Fibroblast of skin of left quadriceps (primary cell): ENCODE measurements at regions not wholly inside any gene's neighbourhood (a gene's known extent, or its start where the extent isn't known, plus 50 kb on each side); places are given as distances from the start of the nearest gene placed in this dataset.
"Not testable (repeated sequence)": the region's sequence is repeated elsewhere in the genome, so short reads cannot be mapped to it uniquely, and the experiment has no call there.

ENCODE experiments used
- DNase-seq, 2 experiments: peaks; one replicate each; pipeline ENCODE4 v3.0.0-alpha.2; 2013; ENCODE audit warnings: low read depth in 2 of 2

DNA sequence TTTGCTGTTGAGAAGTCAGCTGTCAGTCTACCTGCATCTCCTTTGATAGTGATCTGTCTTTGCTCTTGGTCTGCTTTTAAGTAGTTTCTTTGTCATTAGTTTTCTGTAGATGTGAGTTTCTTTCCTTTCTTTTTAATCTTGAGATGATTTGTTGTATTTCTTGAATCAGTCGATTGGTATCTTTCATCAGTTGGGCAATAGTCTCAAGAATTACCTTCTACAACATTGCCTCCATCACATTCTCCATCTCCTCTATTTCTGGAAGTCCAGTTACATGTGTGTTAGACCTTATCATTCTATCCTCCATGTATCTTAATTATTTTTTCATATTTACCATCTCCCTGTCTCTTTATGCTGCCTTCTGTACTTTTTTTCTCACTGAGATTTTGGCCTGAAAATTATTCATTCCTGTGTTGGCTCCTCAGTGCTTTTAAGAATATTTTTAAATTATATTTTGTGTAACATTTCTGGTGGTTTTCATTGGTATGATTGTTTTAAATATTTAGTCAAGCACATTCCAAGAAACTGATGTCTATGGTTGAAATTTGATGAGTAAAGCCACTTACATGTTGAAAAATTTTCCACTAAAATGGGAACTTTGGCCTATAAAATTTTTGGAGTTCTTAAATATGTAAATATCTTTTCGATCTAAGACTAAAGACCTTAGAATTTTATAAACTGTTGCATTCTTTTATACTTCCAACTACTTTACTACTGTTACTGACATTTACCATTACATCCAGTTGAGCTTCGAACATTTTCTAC, 239.5 kb upstream of the MGAT5 start:
- DNase-seq, result no peak

DNA sequence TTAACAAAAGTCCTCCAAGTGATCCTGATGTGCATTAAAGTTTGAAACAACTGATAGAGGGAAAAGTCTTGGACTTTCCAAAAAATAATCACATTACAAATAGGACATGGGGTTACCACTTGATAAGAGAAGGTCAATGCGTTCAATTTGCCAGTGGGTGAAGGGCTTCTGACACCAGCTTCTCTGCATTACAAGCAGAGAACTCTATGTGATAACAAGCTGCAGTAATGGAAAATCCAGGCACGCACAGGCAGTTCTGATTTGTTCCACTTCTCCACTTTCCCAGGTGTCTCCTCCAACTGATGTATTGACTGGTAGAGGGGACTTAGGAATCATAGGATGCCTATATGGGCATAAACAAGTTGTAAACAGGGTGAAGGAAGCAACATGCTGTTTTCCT, 234.0 kb upstream of the MGAT5 start:
- no peak for DNase-seq

DNA sequence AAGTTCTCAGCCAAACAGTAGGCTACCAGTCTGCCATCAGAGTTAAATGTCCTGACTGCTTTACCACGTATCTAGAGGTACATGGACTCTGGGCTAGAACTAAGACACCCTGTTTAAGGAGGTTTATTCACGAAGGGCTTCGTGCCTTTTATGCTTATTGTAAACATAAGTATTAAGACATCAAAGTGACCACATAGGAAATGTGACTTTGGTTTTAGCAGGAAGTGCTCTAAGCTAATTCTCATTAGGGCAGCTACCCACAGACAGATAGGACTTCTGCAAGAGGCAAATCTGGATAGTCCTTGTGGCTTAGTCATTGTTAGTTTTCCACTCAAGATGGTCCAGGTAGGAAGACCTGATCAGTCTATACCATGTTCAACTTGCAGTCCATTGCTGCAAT, 233.3 kb upstream of the MGAT5 start:
- DNase-seq, result no peak

DNA sequence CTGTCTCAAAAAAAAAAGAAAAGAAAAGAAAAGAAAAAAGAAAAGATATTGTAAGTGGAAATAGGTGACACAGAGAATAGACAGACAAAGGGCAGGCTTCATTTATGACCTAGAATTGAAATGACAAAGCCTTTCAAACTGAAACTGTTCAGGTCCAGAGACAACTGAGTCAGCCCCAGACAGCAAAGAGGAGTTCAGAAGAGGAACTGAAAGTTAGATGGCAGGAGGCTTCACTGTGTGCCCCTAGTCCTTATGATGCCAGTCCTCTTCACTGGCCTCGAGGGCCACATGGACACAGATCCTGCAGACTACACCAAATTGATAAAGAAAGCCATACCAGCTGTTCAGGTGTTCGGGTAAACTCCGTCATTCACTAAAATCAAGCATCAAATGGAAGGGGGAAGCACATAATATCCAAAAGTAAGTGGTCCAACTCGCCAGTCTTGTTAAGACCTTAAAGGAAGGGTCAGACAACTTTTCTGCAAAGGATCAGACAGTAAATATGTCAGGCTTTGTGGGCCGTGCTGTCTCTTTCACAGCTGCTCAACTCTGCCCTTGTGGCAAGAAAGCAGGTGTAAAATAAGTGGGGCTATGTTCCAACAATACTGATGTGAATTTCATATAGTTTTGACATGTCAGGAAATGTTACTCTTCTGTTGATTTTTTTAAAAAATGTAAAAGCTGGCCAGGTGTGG, 231.9 kb upstream of the MGAT5 start:
- no peak for DNase-seq

DNA sequence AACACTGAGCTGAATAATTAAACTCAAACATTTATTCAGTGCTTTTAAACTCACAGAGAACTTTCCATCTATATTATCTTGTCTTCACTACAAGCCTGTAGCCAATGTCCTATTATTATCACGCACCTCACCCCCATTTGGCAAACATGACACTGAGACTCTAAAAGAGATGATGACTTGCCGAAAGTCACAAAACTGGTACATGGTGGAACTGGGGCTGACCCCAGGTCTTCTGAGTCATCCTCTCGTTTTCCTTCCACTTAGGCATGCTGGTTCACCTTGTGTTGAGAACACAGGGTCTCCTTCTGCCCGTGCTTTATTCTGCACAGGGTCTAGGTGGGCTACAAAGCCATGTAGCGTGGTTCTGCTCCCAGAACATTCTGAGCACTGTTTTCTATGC, 230.0 kb upstream of the MGAT5 start:
- no peak for DNase-seq

DNA sequence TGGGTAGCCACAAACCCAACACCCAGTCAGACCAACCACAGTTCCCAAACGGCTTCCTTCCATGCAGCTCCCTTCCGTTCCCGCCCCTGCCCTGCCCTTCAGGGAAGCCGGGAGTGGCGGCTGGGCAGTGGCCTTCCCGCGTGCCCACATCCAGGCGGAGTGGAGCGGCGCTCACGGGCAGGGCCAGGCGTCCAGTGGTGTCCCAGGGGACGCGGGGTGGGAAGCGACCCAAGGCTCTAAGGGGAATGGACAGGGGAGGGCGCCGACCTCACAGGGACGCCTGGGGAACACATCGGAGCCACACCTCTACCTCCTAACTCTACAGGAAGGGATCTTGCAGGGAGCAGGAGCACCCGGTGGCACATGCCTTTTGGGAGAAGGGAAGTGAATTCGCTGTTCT, 225.9 kb upstream of the MGAT5 start:
- no peak for DNase-seq

DNA sequence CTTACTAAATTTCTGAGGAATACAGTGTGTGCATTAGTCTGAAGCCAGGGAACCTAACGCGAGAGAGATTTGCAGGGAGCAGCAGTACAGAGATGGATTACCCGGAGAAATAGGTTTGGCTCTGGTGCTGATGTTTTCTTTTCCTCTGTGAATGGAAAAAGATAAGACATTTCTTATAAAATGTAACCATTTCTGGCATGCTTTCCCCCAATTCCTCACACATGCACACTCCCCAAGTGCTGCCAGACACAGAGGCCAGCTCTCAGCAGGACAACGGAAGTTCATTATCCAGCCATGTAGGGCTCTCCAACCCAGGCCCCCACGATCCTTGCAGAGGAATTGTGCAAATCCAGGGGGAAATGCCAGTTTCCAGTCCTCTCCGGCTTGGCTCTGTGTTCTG, 224.5 kb upstream of the MGAT5 start:
- no peak for DNase-seq

DNA sequence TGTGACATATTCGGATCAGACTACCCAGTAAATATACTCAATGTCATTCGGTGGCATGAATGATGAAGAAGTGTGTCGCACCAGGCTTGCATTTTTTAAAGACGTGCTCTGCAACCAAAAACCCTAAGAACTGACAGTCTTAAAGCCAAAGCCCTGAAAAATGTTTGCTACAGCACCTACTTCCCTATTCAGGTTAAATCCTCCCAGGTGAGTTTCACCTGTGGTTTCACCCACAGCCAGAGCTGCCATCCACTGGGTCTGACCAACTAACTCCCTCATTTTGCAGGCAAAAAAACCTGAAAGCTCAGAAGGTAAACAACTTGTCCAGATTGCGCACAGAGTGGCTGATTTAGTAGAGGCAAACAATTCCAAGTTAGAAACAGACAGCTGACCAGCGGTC, 222.3 kb upstream of the MGAT5 start:
- DNase-seq, result no peak

DNA sequence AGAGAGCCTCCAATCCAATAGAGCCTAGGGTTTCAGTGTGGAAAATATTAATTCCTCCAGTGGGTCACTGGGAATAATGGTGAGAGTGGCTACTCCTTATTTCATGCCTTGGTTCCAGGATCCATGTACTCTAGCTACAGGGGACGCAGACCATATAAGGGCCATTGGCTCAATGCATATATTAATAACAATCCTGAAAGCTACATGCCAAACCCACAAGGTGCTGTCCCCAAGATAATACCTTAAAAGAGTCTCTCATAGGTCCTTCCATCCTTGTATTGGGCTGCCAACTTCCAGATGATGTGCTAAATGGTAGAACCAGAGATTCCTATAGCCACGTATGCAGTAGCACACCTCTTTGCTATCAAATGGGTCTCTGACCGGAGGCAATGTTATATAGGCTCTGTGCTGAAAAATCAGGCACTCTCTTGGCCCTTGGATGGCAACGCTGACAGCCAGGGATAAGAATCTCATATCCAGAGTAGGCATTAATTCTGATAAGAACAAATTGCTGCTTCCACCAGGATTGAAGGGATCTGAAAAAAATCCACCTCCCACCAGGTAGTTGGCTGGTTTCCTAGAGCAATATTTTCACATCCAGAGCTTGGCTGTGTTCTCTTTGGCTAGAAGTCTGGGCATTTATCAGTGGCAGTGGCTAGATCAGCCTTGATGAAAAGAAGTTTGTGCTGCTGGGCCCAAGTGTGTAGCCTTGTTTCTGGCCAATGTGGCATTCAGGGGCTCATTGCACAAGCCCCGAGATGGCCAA, 218.1 kb upstream of the MGAT5 start:
- no peak for DNase-seq

DNA sequence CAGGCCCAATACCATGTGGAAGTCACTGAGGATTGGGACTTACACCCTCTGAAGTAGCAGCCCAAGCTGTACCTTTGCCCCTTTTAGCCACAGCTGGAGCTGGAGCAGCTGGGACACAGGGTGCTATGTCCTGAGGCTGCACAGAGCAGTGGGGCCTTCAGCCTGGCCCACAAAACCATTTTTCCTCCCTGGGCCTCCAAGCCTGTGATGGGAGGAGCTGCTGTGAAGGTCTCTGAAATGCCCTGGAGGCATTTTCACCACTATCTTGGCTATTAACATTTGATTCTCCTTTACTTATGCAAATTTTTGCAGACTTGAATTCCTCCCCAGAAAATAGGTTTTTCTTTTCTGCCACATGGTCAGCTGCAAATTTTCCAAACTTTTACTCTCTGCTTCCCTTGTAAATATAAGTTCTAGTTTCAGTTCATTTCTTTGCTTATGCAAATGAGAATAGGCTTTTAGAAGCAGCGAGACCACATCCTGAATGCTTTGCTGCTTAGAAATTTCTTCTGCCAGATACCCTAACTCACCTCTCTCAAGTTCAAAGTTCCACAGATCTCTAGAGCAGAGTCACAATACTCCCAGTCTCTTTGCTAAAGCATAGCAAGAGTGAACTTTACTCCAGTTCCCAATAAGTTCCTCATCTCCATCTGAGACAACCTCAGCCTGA, 213.8 kb upstream of the MGAT5 start:
- no peak for DNase-seq

DNA sequence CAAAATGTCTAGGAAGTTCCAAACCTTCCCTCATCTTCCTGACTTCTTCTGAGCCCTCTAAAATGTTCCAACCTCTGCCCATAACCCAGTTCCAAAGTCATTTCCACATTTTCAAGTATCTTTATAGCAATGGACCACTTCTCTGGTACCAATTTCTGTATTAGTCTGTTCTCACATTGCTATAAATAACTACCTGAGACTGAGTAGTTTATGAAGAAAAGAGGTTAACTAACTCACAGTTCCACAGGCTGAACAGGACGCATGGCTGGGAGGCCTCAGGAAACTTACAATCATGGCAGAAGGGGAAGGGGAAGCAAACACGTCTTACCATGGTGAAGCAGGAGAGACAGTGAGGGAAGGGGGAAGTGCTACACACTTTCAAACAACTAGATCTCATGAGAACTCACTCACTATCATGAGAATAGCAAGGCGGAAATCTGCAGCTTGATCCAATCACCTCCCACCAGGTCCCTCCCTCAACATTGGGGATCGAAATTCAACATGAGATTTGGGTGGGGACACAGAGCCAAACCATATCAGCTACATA, 213.2 kb upstream of the MGAT5 start:
- not testable (repeated sequence) for DNase-seq

DNA sequence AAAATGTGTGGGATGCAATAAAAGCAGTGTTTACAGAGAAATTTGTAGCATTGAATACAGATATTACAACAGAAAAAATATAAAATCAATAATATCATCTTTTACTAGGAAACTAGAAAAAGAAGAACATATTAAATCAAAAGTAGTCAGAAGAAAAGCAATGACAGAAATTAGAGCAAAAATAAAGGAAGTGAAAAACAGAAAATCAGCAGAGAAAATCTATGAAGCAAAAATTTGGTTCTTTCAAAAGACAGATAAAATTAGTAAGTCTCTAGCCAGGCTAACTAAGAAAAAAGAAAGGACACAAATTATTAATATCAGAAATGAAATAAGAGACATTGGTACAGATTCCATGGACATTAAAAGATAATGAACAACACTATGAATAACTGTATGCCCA, 212.0 kb upstream of the MGAT5 start:
- no peak for DNase-seq

DNA sequence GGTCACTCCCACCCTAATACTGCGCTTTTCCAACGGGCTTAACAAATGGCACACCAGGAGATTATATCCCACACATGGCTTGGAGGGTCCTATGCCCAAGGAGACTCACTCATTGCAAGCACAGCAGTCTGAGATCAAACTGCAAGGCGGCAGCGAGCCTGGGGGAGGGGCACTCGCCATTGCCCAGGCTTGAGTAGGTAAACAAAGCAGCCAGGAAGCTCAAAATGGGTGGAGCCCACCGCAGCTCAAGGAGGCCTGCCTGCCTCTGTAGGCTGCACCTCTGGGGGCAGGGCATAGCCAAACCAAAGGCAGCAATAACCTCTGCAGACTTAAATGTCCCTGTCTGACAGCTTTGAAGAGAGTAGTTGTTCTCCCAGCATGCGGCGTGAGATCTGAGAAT, 210.8 kb upstream of the MGAT5 start:
- DNase-seq, result not testable (repeated sequence)

DNA sequence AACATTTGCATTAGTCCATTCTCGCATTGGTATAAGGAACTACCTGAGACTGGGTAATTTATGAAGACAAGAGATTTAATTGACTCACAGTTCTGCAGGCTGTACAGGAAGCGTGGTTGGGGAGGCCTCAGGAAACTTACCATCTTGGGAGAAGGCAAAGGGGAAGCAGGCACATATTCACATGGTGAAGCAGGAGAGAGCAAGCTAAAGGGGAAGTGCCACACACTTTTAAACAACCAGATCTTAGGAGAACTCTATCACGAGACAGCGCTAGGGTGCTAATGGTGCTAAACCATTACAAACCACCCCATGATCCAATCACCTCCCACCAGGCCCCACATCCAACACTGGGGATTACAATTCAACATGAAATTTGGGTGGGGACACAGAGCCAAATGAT, 201.7 kb upstream of the MGAT5 start:
- DNase-seq, result no peak

DNA sequence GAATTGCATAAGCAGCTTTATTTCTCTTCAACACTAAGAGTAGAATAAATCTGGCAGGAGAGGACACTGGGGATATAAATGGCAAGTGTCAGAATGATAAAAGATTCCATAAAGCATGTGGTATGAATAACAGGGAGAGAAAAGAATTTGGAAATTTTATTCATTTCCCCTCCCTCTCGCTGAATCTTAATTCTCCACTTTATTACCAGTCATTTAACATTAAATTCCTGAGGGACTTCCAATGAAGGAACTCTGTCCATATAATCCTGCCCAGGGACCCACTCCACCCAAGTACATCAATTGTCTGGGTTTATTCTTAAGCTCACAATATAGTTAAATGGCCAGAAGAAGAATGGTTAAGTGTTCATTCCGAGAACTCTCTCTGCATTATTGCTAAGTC, 197.7 kb upstream of the MGAT5 start:
- DNase-seq, result no peak

DNA sequence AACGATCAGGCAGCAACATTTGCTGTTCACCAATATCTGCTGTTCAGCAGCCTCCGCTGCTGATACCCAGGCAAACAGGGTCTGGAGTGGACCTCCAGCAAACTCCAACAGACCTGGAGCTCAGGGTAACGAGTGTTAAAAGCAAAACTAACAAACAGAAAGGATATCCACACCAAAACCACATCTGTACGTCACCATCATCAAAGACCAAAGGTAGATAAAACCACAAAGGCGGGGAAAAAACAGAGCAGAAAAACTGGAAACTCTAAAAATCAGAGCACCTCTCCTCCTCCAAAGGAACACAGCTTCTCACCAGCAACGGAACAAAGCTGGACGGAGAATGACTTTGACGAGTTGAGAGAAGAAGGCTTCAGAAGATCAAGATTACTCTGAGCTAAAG, 192.8 kb upstream of the MGAT5 start:
- not testable (repeated sequence) for DNase-seq

DNA sequence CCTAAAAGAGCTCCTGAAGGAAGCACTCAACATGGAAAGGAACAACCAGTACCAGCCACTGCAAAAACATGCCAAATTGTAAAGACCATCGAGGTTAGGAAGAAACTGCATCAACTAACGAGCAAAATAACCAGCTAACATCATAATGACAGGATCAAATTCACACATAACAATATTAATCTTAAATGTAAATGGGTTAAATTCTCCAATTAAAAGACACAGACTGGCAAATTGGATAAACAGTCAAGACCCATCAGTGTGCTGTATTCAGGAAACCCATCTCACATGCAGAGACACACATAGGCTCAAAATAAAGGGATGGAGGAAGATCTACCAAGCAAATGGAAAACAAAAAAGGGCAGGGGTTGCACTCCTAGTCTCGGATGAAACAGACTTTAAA, 191.6 kb upstream of the MGAT5 start:
- DNase-seq, result not testable (repeated sequence)

DNA sequence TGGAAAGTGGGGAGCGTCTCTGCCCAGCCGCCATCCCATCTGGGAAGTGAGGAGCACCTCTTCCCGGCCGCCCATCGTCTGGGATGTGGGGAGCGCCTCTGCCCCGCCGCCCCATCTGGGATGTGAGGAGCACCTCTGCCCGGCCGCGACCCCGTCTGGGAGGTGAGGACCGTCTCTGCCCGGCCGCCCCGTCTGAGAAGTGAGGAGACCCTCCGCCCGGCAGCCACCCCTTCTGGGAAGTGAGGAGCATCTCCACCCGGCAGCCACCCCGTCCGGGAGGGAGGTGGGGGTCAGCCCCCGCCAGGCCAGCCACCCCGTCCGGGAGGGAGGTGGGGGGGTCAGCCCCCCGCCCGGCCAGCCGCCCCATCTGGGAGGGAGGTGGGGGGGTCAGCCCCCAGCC, 190.0 kb upstream of the MGAT5 start:
- not testable (repeated sequence) for DNase-seq

DNA sequence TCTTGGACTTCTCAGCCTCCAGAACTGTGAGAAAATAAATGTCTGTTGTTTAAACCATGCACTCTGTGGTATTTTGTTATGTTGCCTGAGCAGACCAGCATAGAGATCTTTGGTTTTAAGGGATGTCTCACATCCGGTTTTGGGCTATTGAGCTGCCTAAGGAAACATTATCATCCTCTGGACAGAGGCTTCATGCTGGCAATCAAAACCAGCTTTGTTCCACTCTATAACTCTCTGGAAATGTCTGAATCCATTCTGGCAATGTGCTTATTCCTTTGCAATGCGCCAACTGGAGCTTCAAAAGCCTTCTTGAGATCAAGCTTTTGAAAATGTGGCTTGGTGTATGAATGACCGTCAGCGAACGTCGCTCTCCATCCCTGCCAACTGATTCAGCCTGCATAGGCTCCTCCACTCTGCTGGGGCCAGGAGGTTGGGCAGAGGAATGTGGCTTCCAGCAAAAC, 183.6 kb upstream of the MGAT5 start:
- DNase-seq, result no peak

DNA sequence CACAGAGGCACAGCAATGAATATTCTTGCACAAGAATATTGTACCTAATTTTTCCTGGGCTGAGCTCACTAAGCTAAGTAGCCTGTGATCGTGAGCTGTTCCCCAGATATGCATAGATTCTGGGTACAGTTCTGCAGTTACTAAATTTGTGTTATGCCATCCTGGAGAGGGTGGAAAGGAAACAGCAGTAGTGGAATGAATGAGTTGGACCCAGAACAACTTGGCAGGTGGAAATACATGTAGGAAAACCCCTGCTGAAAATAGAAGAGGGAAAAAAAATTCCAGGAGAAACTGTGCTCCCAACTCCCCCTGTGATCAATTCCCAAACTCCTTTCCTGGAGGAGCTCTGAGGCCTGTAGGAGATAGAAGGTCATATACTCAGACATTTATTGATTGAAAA, 181.5 kb upstream of the MGAT5 start:
- no peak for DNase-seq

DNA sequence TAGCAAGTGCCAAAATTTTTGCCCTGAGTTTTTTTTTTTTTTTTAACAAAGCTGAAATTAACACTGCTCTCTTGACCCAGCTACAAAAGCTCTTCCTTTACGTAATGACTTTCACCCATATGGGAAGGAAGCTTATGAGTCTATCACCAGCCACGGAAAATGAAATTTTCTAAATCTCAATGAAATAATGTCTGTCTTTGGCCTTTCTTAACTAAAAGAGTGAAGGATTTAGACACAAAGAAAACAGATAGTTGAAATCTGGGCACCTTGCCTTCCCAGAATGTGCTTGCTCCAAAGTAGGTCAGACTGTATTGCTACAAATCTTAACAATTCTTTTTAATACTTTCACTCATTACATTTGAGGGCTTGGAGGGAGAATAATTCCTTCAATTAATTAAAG, 180.8 kb upstream of the MGAT5 start:
- no peak for DNase-seq

DNA sequence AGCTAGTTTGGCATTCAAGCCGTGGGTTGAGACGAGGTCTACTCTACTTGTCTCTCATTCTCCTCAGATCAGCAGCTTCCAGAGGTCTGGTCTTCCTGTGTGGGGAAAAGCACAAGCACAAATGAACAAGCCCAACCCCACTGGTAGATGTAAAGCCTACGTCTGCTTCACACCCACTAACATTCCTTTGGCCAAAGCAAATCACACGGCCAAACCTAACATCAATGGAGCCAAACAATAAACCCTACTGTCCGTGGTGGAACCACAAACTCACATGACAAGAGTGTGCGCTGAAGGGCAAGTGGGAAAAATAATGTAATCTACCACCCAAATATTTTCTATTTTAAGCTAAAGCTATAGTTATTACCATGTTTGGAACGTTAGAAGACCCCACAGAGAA, 179.3 kb upstream of the MGAT5 start:
- no peak for DNase-seq
